DMS79 (cell line): ENCODE measurements at regions not wholly inside any gene's neighbourhood (a gene's known extent, or its start where the extent isn't known, plus 50 kb on each side); places are given as distances from the start of the nearest gene placed in this dataset.

Experiments
- DNase-seq: peaks from one replicate; lab custom pipeline; 2025; lab: John Stamatoyannopoulos, UW

DNA sequence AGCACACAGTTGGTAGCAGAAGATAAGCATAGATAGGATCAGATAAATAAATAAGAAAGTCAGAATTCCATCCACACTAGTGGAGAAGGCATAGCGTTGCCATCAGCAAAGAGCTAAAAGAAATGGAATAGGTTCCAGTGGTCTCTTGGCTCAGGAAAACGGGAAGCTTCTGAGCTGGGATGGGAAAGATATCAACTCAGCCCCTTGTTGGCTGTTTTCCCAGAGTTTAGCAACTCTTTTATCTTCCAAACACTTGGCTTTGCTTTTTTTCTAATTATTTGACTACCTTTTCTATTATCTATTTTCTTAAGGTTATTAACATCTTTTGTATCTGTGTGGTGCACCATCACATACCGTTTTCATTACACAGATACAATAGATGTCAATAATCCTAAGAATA lies 445.7 kb upstream of the TRPC7 start:
- no peak for DNase-seq

DNA sequence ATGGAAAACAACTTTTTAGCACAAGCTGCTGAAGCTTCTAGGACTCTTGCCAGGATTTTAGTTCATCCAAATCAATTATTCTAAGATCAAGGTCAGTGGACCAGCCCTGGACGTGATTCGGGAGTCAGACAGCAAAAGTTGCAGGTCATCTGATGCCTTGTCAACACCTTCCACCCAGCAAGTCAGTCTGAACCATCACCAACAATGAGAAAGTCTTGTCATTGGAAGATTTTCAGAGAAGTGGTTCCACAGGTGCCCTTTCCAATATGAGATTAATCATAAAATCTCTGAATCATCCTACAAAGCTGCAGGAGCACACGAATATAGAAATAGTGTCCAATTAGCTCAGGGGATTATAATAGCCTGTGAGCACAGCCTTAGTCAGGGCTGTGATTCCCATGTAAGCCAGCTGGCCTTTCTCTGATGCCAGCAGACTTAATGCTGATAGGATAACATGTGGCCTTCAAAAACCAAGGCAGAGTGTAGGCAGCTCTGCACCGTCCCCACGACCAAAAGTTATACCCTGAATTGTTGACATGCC lies 445.0 kb upstream of the TRPC7 start:
- no peak for DNase-seq

DNA sequence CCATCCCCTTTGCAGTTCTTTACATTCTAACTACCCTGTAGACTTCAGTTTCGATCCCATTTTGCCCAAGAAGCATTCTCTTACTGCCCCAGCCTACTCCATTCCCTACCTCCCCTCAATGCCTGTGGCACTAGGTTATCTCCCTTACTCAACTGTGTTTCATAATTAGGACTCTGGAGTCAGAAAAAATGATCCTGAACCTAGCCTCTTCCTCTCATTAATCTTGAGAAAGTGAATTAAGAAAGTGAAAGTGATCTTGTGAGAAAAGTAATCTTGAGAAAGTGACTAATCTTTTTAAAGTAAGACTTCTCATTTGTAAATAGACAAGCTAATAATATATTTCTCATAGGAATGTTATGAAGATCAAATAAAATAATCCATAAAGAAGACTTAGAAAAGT lies 444.0 kb upstream of the TRPC7 start:
- DNase-seq, result no peak

DNA sequence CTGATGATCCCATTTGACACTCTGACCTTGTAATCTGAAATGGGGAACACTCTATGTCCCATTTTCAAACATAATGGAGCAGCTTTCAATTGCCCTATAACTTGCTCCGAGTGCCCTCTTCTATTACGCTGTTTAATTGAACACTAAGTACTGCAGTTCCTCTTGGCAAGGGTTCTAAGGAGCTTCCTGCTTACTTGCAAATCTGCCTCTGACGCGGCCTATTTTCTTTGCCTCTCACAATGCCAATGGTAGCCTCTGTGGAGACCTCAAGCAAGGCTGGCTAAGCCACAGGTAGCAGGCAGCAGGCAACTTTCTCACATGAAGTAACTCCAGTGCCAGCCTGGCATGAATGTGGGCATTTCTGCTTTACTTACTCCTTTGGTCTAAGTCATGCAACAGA lies 443.4 kb upstream of the TRPC7 start:
- DNase-seq, result peak; percentile 30

DNA sequence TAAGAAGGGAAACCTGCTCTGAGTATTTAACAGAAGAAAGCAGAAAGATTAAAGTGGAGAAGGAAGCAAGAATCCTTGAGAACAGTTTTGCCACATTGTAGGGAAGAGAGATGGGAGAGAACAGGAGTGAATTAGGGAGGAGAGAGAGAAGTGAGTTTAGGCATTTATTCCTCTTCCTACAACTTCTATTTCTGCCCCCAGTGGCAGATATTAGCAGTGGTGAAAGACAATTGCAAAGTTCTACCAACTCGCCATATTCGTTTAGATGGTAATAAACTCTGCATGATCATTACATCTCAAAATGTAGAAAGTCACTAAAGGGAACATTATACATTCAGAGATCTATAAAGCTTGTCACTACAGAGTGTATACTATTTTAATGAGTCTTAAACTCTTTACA lies 440.1 kb upstream of the TRPC7 start:
- no peak for DNase-seq

DNA sequence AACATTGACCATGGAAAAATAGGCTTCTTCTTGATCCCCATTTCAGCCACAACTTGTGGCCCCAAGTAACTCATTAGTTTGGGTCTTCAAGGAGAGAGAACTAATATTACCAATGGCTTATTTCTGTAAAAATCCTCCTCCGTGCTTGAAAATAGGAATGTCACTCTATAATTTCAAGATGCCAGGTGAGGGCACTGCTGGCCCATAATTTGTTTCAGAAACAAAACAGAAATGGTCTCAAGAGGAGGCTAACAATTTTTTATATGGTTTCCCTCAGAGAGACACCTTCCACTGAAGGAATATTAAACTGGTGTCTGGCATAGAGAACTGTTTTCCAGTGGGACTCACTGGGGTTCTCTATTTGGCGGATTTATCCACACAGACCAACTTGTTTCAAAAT lies 437.0 kb upstream of the TRPC7 start:
- DNase-seq, result peak; percentile 0

DNA sequence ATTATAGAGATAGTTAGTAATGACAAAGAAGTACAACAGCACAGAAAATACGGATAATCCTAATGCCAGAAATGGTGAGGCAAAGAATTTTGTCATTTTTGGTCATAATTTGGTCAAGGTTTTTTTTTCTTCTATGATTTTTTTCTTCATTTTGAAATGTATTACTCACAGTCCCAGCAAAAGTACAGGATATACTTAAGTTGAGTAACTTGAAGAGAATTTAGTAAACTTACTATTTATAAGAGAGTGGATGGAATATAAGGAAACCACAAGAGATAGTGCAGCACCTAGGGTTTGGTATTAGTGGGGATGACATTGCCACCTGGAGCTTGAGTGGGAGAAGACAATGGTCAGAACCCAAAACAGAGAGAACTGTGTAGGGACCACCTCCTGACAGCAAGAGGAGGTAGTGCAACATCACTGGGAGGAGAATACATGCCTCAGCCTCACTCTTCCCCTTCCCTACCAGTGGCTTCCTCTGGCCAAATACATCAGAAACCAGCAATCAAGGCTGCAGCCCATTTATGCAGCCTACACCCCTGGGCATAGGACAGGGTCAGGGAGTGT lies 434.5 kb upstream of the TRPC7 start:
- DNase-seq, result no peak

DNA sequence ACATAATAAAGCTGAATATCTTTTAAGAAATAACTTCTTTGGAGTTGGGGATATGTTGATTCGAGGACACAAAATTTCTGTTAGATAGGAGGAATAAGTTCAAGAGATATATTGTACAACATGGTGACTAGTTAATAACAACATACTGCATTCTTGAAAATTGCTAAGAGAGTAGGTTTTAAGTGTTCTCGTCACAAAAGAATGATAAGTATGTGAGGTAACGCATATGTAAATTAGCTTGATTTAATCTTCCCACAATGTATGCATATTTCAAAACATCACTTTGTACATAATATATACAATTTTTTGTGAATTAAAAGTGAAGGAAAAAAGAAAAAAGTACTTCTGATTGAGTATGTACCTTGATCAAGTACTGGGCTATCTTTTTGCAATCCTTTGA lies 428.0 kb upstream of the TRPC7 start:
- DNase-seq, result no peak

DNA sequence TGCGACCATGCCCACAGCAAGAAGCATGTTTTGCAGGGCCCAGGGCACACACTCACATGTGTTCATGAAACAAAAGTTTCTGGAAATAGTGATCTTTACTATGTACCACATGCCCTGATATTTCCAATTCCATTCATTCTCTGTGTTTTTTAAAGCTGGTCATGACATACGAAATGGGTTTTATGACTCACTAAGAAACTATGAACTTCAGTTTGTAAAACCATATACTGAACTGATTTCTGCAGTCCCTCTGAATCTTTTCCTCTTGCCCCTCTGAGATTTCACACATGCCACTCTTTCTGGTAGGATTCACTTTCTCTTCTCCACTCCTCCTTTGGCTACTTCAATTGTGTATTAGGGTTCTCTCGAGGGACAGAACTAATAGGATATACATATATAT lies 416.1 kb upstream of the TRPC7 start:
- no peak for DNase-seq

DNA sequence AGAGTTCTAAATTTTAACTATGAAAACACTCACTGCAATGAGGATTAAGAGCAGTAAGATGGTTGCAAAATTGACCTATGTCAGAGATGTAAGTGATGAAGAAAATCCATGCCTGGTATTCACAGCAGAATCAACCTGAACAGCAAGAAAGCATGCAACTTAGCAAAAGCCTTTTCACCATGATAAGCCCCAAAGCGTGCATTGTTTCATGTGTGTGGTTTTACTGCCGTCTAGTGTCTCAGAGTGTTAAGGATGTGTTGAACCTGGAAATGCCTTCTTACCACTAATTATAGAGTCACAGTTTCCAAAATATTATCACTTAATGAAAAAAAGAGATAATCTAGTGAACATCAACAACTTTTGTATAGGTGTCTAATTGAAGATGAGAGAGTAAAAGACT lies 415.2 kb upstream of the TRPC7 start:
- DNase-seq, result no peak

DNA sequence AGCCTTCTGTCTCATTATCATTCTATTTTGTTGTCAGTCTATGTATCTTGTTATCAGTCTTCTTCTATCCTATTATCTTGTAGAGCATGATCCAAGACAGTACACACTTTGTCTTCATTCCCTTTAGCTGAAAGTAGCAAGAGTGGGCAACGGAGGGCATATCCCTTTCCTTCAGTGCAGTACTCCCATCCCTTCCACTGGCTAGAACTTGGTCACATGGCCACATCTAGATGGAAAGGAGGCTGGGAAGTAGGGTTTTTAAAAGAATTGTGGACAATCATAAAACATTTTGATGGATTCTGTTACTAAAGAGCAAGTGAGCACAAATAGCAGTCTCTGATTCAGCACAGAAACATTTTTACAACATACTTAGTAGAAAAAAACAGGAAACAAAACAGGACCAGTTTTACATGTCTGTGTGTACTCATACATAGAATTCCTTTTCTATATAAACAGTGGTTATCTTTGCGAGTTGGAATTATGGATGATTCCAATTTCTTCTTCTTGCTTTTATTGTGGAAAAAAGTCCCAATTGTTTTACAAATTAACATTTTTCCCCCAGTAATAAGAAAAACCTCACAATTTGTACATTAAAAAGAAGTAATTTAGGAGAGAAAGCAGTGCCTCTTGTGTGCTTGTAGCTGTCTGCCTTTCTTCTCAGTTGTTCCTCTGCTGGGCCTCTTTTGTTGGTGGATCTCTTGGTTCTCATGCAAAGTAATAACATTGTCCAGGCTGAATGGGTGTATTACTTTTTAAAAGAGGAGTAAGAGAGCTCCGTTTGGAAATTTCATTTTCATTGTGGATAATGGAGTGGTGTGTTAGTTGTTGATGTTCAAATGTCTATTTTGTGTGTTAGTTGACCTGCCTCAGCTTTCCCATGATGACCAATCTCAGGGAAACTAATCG lies 410.9 kb upstream of the TRPC7 start:
- no peak for DNase-seq

DNA sequence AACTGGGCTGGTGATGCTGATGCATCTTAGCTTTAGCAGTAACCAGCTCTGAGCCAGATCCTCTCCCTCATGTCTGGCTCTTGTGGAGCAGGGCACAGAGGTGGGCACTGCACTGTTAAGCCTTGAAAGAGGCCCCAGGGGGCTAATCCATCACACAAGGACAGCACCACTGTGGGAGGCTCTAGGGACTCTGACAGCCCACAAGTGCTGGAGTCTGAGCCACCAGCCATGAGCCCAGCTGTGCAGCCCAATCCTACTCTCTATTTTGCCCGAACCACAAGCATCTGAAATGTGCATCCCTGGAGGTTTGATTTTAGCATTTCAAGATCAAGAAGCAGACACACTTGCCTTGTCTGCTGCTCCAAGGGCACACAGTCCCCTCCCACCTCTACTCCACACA lies 407.1 kb upstream of the TRPC7 start:
- no peak for DNase-seq

DNA sequence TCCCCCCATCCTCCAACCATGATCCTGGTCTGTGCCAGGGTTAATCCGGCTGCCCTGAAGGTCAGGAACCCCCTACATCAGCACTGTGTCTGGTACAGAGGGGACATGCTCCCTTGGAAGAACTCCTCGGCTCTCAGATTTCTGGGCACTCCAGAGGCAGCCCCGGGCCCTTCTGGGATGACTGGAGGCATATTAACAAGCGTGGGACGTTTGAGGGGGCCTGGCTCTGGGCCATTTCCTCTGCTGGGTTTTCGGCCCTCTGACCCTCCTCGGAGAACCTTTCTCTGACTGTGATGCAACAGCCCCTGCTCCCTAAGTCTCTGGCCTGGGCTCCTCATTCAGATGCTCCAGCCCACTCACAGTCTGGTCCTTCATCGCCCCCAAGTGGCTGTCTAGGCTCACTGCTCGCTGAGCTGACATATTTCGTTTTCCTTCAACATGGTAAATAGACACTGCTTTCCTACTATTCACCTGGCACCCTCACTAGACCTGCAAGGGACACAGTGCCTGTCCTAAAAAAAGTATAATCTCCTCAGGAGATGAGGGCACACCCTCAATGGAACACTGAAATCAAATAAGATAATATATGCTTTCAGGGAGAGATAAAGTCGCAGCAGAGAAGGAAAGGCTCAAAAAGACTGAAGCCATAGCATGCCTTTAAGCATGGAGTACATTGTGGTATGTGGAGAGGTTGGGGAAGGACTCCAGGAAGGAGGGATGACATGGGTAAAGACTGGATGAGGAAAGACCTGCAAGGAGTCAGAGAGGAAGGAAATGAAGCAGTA lies 404.7 kb upstream of the TRPC7 start:
- DNase-seq, result peak; percentile 57

DNA sequence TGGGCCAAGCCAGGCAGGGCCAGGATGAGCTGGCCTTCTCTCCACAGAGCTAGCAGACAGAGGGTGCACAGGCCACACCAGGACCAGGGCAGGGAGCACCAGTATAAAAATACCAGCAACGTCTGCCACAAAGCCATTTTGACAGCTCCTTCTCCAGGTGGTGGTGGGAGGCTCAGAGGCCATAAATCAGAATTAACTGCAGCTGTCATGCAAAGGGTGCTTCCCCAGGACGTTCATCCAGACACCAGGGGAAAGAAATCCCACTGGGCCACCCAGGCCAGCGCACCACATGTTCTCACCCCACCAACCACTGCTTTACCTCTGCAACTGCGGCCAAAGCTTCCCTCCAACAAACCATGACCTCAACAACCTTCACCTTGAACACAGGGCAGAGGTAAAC lies 403.7 kb upstream of the TRPC7 start:
- no peak for DNase-seq

DNA sequence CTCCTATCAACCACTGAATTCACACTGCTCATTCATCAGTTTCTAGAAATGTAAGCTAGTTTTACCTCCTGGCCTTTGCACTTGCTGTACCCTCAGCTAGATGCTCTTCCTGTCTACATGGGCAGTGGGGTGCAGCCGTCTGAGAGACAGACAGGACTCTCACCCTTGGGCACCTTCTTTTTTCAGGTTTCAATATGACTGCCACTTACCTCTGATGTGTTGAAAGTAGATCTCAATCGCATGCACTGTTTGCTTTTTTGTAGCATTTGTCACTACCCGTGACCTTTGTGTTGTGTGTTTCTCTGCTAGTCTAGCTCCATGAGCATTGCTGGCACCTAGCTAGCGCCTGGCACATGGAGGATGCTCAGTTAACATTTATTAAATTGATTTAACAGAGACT lies 403.1 kb upstream of the TRPC7 start:
- no peak for DNase-seq

DNA sequence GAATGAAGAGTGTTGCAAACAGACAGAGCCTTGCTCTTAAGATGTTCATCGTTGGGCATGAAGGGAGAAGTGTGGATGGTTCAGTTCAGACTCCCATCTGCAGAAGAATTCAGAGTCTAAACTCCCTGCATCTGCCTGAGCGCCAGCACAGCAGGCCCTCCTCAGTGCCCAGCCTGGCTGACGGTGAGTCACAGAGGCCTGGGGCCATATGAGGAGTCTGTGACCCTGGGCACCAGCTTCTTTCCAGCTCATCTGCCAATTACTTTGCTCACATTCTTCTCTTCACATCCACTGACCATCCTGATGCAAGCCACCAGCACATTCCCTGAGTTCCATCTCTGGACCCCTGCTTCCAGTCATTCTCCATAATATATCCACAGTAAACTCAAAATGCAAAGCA lies 401.1 kb upstream of the TRPC7 start:
- no peak for DNase-seq

DNA sequence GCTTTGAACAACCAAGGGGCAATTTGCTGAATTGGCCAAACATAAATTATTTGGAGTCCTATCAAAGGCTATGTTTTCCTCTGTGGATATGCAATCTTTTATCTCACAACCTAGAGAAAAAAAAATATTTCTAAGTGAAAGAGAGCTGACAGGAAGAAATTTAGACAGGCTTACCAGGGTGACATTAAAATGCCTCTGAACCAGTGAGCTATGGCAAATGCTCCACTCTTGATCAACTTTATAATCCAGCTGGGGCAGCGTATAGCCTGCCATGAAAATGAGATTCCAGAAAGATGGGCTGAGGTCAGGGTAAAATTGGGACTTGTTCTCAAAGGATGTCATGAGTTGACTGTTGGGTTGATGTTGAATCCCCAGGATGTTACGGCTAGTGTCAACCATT lies 399.3 kb upstream of the TRPC7 start:
- DNase-seq, result no peak

DNA sequence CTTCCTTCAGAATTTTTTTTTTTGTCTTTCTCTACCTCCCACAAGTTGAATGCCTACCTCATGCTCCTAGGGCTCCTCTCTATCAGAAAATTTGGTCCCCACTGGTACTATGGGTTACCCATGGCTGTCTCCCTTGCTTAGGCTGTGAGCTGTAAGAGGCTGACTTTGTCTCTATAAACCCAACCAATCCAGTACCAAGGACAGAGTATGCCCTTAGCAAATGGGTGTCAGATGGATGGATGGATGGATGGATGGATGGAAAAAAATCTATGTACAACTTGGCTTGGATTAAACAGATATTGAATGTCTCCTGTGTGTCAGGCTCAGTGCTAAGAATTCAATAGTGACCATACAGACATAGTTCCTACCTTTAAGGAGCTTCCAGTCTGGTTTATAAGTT lies 398.2 kb upstream of the TRPC7 start:
- DNase-seq, result no peak

DNA sequence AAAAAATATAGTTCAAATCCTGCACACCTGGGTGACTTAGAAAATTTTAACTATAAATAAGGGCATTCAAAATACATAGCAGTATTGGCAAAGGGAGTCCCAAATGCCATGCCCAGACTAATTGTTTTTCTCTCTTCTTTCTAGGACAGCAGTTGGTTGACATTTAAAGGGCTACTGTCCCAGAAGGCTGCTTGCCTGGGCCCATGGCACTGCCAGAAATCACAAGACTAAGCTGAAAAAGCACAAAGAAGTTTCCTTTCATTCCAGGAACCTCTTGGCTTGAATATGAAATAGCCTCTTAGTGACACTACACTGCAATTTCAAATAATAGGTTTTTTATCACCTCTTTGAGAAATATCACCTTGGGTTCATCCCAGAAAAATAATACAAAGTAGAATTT lies 388.9 kb upstream of the TRPC7 start:
- no peak for DNase-seq

DNA sequence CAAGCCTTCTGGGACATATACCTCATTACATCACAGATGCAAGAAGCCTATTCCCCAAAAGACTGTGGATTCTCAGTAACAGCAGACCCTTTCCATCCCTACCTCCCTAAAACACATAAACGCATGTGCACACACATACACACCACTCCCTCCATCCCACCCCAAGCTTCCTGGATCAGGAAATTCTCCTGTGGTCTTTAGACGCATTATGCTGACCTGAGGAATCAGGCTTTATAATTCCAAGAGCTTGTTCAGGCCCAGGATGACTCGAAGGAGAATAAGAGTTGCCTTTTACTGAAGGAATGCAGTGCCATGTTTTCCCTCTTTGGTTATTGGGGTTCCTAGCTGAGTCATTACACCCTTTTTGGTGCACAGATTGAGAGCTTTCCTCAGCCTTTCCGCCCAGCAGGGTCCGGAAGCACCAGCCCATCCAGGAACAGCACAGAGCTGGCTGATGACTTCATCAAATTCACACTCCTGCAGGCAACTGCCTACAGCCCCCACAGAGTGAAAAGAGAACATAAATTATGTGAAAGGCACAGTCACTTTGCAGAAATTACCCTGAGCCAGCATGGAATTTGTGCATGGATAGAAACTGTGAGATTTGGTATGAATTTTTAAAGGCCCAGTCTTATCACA lies 385.0 kb upstream of the TRPC7 start:
- no peak for DNase-seq

DNA sequence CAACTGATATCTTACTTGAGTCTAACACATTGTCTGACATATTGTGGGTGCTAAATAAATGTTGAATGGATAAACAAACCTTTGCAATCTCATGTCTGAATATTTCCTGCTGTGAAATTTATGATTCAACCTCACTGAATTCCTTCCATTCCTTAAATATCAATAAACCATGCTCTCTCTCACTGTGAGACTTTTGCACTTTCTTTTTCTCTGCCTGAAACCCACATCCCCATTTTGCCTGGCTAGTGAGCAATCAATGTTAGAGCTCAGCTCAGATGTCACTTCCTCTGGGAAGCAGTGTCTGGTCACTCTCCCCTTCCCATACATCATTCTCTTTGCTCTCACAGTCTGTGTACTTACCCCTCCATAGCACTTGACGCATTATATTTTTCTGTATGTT lies 383.7 kb upstream of the TRPC7 start:
- DNase-seq, result no peak

DNA sequence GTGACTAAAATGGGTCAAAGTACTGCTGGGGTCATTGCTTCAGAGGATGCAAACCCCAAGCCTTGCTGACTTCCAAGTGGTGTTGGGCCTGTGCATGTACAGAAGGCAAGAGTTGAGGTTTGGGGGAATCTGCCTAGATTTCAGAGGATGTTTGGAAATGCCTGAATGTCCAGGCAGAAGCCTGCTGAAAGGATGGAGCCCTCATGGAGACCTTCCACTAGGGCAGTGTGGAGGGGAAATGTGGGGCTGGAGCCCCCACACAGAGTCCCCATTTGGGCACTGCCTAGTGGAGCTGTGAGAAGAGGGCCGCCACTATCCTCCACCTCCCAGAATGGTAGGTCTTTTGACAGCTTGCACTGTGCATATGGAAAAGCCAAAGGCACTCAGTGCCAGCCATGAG lies 377.7 kb upstream of the TRPC7 start:
- no peak for DNase-seq
